ENCODE measurements at regions not wholly inside any gene's neighbourhood (a gene's known extent, or its start where the extent isn't known, plus 50 kb on each side); places are given as distances from the start of the nearest gene placed in this dataset.

DNA sequence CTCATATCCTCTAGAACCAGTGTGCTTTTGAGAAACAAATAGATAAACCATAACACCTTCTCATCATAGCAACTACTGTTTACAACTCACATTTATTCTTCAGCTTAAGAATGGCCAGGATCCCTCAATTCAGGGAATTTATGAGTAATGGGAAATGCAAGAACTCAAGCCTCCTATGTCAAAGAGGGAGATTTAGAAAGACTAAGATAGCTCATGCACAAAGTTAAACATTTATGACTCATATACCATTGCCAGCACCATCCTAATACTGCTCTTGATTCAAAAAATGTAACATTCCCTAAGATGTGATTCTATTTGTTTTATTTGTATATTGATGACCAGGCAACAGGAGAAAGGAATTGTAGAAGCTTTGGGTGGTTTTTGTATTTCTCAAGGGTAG lies 172.8 kb downstream of the CYP26B1 start:
- TF ChIP-seq, protein P1, sequence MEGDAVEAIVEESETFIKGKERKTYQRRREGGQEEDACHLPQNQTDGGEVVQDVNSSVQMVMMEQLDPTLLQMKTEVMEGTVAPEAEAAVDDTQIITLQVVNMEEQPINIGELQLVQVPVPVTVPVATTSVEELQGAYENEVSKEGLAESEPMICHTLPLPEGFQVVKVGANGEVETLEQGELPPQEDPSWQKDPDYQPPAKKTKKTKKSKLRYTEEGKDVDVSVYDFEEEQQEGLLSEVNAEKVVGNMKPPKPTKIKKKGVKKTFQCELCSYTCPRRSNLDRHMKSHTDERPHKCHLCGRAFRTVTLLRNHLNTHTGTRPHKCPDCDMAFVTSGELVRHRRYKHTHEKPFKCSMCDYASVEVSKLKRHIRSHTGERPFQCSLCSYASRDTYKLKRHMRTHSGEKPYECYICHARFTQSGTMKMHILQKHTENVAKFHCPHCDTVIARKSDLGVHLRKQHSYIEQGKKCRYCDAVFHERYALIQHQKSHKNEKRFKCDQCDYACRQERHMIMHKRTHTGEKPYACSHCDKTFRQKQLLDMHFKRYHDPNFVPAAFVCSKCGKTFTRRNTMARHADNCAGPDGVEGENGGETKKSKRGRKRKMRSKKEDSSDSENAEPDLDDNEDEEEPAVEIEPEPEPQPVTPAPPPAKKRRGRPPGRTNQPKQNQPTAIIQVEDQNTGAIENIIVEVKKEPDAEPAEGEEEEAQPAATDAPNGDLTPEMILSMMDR (IDR thresholded peaks at IDR 0.05): no peak
- TF ChIP-seq POLR2A (IDR thresholded peaks at IDR 0.05): no peak
